Prostate gland (tissue), 2 donors: ENCODE measurements at regions not wholly inside any gene's neighbourhood (a gene's known extent, or its start where the extent isn't known, plus 50 kb on each side); places are given as distances from the start of the nearest gene placed in this dataset.

Experiments
- DNase-seq: peaks from one replicate; pipeline ENCODE4 v3.0.0-alpha.2; 2019; ENCODE audit warnings: low spot score
- H3K27ac ChIP-seq, 2 donors: fragments of 200-600 bp; sonication (generic); 2 replicates each; pipeline ENCODE4 v1.5.1; 2017 to 2019
- H3K27me3 ChIP-seq: fragments of 200-600 bp; sonication (generic); replicated peaks from 2 replicates; pipeline ENCODE4 v1.5.1; 2019; ENCODE audit not compliant: insufficient read depth
- H3K36me3 ChIP-seq, 2 donors: fragments of 200-600 bp; sonication (generic); 1 replicate in 1 of 2; 2 replicates in 1 of 2; pipeline versions ENCODE4 v1.5.1 to v1.8.1; 2017 to 2019
- H3K4me1 ChIP-seq: fragments of 200-600 bp; sonication (generic); replicated peaks from 2 replicates; pipeline ENCODE4 v1.5.1; 2019
- H3K4me3 ChIP-seq, 2 donors: fragments of 200-600 bp; sonication (generic); 2 replicates each; pipeline ENCODE4 v1.5.1; 2017 to 2019
- H3K9me3 ChIP-seq: fragments of 200-600 bp; sonication (generic); 2 replicates; pipeline ENCODE4 v1.5.1; 2017
- POLR2A ChIP-seq: fragments of 450-650 bp; IDR thresholded peaks from one replicate; pipeline ENCODE4 v1.6.1; 2016; ENCODE audit warnings: antibody characterized with exemption, mild to moderate bottlenecking
- POLR2AphosphoS5 ChIP-seq: sonication (generic); formaldehyde crosslinking; IDR thresholded peaks from one replicate; pipeline ENCODE4 v1.6.1; 2017; ENCODE audit warnings: antibody characterized with exemption
- WGBS: methylation state at CpG from one replicate; pipeline ENCODE4 v1.1.5; 2018; 5-methylcytosine and 5-hydroxymethylcytosine counted together
- intact Hi-C: fragments of 100-400 bp; cut with DNase I; formaldehyde crosslinking; loops from one replicate; pipeline ENCODE4 v1.14.2; 2022
- TF ChIP-seq, protein P1 (sequence below), 4 experiments: fragments of 200-600 bp in 2 of 4; fragments of 450-650 bp in 2 of 4; sonication (generic) in 2 of 4; IDR thresholded peaks; 1 replicate in 3 of 4; 2 replicates in 1 of 4; pipeline ENCODE4 v1.5.1; 2016 to 2019; ENCODE audit warnings: antibody characterized with exemption in 4 of 4, mild to moderate bottlenecking in 2 of 4, moderate library complexity in 2 of 4

GRCh38 chr3:14320219-14320618 is 82.2 kb upstream of the SLC6A6 start:
- Histone ChIP-seq H3K36me3 (no peaks in the 10 kb centered on the region), H3K4me1 (no peaks in the 10 kb centered on the region), H3K4me3 (no peak overlapping the region), H3K27me3 (no peaks in the 10 kb centered on the region), H3K9me3 (no peaks in the 10 kb centered on the region), H3K27ac (no peak overlapping the region)
- TF ChIP-seq POLR2A = no peak
- TF ChIP-seq, protein P1, sequence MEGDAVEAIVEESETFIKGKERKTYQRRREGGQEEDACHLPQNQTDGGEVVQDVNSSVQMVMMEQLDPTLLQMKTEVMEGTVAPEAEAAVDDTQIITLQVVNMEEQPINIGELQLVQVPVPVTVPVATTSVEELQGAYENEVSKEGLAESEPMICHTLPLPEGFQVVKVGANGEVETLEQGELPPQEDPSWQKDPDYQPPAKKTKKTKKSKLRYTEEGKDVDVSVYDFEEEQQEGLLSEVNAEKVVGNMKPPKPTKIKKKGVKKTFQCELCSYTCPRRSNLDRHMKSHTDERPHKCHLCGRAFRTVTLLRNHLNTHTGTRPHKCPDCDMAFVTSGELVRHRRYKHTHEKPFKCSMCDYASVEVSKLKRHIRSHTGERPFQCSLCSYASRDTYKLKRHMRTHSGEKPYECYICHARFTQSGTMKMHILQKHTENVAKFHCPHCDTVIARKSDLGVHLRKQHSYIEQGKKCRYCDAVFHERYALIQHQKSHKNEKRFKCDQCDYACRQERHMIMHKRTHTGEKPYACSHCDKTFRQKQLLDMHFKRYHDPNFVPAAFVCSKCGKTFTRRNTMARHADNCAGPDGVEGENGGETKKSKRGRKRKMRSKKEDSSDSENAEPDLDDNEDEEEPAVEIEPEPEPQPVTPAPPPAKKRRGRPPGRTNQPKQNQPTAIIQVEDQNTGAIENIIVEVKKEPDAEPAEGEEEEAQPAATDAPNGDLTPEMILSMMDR (IDR thresholded peaks at IDR 0.05) = no peak
- no peak for TF ChIP-seq POLR2AphosphoS5
- DNase-seq = no peak
- 97% methylated on average over 3 of the region's 3 CpGs for WGBS
- intact Hi-C loops = no loop called here

GRCh38 chr3:14322001-14322400 is 80.4 kb upstream of the SLC6A6 start:
- TF ChIP-seq POLR2A (no peak), POLR2AphosphoS5 (no peak)
- TF ChIP-seq, protein P1 (IDR thresholded peaks at IDR 0.05) = no peak
- H3K36me3 ChIP-seq = no peaks in the 10 kb centered on the region
- intact Hi-C loops = no loop called here
- H3K27me3 ChIP-seq = no peaks in the 10 kb centered on the region
- no peak overlapping the region for H3K27ac ChIP-seq
- 93% methylated on average over 3 of the region's 3 CpGs for WGBS
- no peak overlapping the region for H3K4me3 ChIP-seq
- no peaks in the 10 kb centered on the region for H3K4me1 ChIP-seq
- DNase-seq = no peak
- no peaks in the 10 kb centered on the region for H3K9me3 ChIP-seq

- no peaks in the 10 kb centered on the region for H3K4me1 ChIP-seq
- H3K36me3 ChIP-seq = no peaks in the 10 kb centered on the region
- H3K27me3 ChIP-seq = no peaks in the 10 kb centered on the region
- H3K27ac ChIP-seq = no peak overlapping the region
- DNase-seq = no peak
- no peaks in the 10 kb centered on the region for H3K9me3 ChIP-seq
- H3K4me3 ChIP-seq = no peak overlapping the region
- TF ChIP-seq, protein P1 (IDR thresholded peaks at IDR 0.05) = no peak
- TF ChIP-seq POLR2AphosphoS5 = no peak
- TF ChIP-seq POLR2A = no peak
- 84% methylated on average over 12 of the region's 12 CpGs for WGBS
- intact Hi-C loops = no loop called here
Observed at GRCh38 chr3:14322667-14323295, 79.6 kb upstream of the SLC6A6 start.

- intact Hi-C loops = no loop called here
- Histone ChIP-seq H3K27ac (no peak overlapping the region), H3K4me1 (no peaks in the 10 kb centered on the region), H3K4me3 (no peak overlapping the region), H3K9me3 (no peaks in the 10 kb centered on the region), H3K36me3 (no peaks in the 10 kb centered on the region), H3K27me3 (no peaks in the 10 kb centered on the region)
- no peak for DNase-seq
- 87% methylated on average over 17 of the region's 17 CpGs for WGBS
- TF ChIP-seq POLR2AphosphoS5 = no peak
Observed at GRCh38 chr3:14323401-14324223, 78.8 kb upstream of the SLC6A6 start.

- intact Hi-C loops = no loop called here
- no peaks in the 10 kb centered on the region for H3K27me3 ChIP-seq
- no peaks in the 10 kb centered on the region for H3K9me3 ChIP-seq
- TF ChIP-seq, protein P1 (IDR thresholded peaks at IDR 0.05) = no peak
- no peak for TF ChIP-seq POLR2A
- DNase-seq = no peak
- no peaks in the 10 kb centered on the region for H3K4me1 ChIP-seq
- H3K27ac ChIP-seq = no peak overlapping the region
- WGBS = 76% methylated on average over 13 of the region's 13 CpGs
- no peaks in the 10 kb centered on the region for H3K36me3 ChIP-seq
- no peak overlapping the region for H3K4me3 ChIP-seq
Observed at GRCh38 chr3:14324224-14324944, 78.0 kb upstream of the SLC6A6 start.
